NCI-H1105 (cell line): ENCODE measurements at regions not wholly inside any gene's neighbourhood (a gene's known extent, or its start where the extent isn't known, plus 50 kb on each side); places are given as distances from the start of the nearest gene placed in this dataset.
"Not testable (repeated sequence)": the region's sequence is repeated elsewhere in the genome, so short reads cannot be mapped to it uniquely, and the experiment has no call there.

Experiments
- DNase-seq: peaks from one replicate; lab custom pipeline; 2025; lab: John Stamatoyannopoulos, UW

DNA sequence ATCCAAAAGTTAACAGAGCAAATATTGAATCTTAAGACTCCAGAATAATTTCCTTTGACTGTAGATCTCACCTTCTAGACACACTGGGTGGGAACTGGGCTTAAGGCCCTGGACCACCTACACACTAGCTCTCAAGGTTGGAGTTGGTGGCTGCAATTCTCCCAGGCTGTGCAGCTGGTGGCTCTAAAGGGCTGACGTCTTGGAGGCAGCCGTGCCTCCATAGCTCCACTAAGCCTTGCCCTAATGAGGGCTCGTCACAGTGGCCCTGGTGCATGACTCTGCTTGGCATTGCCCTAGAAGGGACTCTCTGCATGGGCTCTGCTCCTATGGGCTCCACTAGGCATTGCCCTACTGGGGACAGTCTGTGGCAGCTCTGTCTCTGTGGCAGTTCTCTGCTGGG, 1005.2 kb downstream of the CCSER2 start:
- no peak for DNase-seq

DNA sequence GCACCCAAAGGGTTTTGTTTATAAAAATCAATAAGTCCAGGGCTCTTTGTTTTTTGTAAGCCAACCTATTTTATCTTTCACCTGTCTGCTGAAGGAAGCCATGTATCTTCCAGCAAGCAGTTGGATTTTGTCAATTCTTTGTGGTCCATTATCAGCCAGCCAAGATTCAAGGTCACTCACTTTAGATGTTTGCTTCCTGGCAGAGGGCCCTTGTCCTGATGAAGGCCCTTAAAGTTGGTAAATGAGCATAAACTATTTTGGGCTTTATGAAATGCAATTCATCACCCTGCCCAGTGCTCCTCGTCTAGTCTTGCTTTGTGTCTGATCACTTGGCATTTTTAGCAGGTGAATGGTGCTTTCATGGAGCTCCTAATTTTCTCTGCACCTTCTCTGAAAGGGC, 1004.2 kb downstream of the GRID1 start:
- no peak for DNase-seq

DNA sequence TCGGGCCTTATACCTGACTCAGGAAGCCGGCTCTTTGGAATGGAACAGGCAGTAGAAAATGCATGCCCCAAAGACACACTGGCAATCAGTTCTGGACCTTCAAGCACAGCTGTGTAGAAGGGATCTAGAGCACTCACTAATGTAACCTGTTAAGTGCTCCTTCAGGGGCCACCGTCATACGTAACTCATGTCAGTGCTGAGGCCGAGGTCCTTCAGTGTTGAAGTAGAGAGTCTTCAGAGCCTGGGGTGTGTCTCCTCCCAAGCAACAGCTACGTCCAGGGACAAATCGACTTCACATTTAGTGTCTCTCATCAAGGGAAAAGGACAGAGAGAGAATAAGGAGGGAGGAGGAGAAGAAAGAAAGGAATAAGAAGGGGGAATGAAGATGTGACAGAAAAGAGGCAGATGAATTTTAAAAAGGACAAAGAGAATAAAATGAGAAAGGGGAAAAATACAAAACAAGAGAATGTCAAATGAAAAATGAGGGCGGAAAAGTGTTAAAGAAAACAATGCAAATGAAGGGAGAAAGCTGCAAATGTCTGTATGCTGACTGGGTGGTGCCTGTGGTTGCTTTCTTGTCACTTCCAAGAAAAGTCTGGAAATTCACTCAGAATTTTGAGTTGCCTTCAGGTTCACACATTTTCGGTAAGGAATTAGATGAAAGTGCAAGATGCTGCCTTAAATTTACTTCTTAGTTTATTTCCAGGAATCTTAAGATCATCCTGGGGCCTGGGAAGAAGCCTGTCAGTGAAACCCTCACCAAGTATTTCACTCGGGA, 989.4 kb downstream of the GRID1 start:
- DNase-seq: no peak

DNA sequence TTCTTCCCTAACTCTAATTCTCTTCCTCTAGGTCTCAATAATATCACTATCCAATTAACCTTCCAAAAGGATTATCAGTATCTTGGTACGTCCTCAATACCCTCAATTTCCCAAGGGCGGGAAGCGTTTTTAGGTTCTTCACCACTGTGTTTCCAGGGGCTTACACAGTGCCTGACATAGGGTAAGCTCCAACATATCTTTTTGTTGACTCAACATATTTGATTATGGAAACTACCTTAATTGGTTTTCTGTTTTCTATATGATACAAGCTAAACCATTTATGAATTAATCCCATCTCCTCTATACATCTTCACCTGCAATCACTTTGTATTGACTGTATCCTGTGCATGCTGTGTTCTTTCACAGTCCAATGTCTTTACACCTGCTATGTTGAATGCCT, 987.3 kb downstream of the GRID1 start:
- DNase-seq: no peak

DNA sequence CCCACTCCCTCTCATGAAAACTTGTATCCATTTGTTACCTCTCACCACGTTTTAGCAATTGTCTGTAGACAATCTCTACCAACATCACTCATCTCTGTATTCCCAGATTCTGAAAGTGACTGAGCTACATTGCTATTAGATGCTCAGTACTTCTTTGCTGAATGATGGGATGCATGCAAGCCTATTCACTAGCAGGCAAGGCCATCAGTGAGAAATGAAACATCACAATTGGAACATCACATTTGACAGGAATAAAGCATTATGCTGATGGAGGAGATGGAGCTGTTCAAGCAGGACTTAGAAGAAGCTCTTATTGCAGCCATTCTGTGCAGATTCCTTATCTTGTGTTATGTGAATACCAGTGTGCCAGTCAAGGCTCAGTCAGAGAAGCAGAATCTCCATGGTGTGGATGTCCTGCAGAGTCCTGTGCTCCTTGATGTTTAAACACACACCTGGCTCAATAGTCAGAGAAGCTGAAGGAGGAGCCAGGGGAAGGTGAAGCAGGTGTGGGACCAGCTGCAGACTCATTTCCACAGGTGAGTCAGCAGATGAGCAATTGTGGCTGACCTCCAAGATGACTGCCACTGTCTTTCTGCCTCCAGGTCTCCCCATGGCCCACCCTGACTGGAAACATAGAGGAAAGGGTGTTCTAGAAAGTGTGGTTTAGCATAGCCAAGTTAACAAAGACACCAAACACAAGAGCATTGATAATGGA, 965.5 kb downstream of the GRID1 start:
- no peak for DNase-seq

DNA sequence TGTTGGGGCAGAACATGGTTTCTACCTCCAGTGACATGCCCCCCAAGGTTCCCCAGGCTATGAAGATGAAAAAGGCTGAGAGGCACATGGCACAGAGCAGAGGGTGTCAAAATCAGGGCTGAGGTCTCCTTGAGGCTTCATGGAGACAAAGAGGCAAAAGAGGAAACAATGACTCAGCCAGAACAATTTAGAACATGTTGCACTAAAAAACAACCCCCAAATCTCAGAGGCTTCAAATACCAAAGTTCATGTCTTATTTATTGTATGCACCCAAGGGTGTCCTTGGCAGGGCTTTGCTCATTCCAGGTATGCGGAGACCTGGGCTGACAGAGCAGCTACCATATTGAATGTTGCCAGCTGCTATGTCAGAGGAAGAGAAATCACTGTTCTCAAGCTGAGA, 964.1 kb downstream of the GRID1 start:
- no peak for DNase-seq

DNA sequence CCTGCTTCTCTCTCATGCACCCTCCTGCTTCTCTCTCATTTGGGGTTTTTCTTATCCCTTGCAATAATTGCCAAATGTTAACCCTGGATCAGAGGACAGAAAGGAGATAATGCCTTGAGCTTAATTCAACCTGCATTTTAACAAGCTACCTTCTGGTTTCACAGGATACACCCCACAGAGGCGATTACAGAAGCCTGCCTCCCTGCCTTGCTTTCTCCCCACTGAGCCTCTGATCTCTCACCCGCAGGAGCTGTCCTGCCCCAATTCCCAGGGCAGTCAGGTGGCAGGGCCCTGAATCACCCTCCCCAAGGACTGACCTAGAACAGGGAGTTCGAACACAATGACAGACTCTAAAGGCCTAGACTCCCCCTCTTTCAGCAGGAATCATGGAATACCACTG, 959.5 kb downstream of the GRID1 start:
- no peak for DNase-seq

DNA sequence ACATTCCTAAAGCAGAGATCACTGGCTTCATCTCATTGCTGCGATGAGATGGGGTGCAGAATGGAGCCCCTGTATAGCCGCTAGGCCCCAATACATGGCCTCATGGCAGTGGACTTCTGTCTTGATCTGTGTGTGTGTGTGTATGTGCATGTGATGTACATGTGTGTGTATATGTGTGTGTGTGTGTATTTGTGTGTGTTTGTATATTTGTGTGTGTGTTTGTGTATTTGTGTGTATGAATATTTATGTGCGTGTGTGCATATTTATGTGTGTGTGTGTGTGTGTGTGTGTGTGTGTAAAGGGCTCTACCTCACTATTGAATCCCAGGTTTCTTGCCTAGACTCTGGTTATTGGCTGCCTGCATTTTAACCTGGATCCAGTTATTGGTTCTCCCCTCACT, 958.2 kb downstream of the GRID1 start:
- no peak for DNase-seq

DNA sequence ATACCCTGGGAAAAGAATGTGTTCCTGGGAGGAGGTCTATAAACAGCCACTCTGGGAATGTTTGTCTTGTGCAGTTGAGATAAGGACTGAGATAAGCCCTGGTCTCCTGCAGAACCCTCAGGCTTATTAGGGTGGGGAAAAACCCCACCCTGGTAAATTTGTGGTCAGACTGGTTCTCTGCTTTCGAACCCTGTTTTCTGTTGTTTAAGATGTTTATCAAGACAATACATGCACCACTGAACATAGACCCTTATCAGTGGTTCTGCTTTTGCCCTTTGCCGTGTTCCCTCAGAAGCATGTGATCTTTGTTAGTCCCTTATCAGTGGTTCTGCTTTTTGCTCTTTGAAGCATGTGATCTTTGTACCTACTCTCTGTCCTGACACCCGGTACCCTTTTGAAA, 956.0 kb downstream of the GRID1 start:
- not testable (repeated sequence) for DNase-seq

DNA sequence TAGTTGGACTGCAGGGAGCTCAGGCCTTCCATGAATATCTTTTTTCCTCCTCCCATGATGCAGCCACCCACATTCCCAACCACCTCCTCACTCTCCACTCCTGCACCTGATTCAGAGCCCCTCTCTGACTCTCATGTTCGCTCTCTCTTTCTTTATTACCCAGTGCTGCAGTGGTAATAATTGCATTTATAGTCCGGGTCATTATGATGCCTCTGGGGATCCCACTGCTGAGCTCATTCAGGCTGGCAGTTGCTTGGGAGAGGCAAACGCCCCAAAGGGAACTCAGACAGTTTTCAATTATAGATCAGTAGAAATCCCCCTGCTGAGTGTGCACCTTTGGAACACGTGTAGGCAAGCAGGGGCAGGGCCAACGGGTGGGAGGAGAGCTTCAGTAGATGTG, 953.0 kb downstream of the GRID1 start:
- DNase-seq: no peak

DNA sequence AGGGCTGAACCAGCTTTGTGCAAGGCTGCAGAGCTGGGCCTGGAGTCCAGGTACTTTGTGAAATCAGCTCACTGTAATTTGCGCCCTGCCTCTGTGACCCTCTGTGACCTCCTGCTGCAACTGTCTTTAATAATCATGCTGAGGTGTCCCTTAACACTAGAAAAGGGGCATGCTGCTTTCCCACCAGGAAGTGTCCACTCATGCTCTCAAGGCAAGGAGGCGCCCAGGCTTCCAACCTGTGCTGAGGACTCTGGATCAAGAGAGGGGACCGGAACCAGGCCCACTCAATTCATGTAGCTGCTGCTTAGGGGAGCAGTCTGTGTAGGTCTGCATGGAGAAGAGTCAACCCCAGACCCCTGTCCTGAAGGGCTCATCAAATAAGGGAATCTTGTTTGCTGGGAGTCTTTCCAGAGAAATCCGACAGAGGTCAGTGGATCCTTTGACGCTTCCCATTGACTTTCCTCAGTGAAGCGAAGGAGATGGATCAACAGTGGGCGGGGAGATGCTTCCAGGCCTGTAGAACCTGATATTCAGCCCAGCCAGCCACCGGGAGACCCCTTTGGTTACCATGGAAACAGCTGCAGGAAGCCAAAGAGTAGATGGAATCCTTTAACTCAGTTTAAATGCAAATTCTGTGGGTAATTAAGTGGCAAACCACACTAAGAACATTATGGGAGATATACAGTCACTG, 945.9 kb downstream of the GRID1 start:
- no peak for DNase-seq

DNA sequence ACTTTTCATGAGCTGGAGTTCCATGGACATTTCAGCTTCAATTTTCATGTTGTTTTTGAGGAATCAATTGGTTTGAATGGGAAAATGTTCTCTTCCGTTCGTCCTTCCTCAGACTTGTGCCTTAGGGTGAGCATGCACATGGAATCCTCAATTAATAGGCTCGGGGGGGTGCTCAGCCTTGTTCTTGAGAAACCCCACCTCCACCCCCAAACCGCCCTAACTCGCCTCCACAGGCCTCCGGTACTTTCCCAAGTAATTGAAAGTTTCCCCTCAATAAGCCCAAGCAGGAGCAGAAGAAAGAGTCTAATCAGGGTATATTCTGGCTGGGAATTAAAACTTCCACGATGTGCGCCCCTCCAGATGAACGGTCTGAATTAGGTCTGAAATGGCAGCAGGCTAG, 945.2 kb downstream of the GRID1 start:
- no peak for DNase-seq

DNA sequence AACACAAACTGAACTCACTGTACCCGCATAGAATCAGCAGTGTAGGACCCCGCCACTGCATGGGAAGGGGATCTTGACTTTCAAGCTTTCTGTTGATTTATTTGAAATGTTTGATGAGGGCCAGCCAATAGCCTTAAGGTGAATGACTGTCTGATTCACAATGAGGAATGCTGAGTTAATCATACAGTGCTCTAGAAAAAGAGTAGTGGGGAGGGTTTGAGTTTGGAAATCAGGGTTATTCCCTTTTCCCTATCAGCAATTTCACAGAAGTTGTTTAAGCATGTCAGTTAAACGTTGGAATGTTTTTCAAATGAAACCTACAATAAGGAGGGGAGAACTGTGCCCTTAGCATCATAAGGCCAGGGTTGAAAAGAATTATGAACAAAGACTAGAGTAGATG, 937.5 kb downstream of the GRID1 start:
- DNase-seq: no peak

DNA sequence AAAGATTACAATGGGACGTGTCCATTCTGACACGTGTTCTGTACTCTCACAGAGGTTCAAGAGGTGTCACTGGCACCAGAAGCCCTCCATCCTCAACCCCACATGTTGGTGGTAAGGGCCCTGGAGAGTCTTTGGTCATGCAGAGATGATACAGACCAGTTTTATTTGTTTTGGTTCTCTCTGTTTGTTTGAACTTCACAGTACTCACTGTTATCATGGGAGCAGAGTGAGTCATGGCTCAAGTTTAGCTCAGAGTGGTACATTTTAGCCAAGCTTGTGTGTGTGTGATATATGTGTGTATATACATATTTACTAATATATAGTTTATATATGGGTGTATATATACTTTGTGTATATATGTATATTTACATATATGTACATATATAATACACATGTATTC, 935.6 kb downstream of the GRID1 start:
- no peak for DNase-seq

DNA sequence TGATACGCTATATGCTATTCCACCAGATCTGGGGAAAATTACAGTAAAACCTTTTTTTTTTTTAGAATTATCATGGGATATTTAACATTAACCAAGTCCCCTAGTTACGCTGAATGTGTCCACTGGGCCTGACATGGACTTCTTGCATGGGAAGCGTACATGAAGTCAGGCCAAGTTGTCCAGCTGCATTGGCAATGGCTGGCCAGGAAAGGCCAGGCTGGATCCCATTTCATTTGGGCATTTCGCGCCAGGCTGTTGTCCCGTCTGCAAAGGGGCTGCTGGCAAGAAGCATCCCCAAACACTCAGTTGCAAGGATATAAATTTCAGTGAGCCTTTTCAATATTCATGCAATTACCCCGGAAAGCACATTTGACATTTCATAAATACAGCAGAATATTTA, 933.3 kb downstream of the GRID1 start:
- no peak for DNase-seq

DNA sequence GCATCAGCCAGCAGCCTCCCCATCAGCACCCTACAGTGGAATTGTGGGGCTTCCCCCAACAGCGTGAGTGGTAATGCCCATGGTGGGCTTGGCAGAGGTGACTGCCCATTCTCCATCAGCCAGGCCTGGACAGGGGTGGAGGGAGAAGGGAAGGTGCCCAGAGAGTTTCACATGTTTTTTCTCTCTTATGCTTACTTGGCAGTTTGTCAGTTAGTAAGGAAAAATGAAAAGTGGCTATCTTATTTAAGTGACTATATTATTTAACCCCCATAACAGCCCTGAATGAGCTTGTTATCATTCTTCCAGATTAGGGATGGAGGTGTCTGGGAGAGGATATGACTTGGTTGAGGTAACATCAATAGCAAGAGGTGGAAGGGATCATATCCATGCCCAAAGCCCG, 921.7 kb downstream of the GRID1 start:
- DNase-seq: no peak

DNA sequence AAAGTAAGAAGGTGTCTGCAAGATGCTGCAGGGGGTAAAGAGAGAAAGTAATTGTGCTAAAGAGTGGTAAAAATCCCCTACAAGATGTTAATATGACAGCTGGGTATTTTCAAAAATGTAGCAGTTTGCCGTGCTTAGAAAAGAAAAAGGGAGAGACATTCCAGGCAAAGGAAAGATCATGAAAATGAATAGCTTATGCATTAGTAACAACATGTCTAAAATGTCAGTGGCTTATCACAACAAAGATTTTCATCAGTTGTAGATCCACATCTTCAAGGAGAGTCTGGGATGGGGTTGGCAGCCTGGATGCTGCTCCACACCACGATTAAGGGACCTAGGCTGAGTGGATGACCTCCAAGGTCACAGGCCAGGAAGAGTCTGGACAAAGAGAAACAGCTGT, 920.9 kb downstream of the GRID1 start:
- DNase-seq: no peak

DNA sequence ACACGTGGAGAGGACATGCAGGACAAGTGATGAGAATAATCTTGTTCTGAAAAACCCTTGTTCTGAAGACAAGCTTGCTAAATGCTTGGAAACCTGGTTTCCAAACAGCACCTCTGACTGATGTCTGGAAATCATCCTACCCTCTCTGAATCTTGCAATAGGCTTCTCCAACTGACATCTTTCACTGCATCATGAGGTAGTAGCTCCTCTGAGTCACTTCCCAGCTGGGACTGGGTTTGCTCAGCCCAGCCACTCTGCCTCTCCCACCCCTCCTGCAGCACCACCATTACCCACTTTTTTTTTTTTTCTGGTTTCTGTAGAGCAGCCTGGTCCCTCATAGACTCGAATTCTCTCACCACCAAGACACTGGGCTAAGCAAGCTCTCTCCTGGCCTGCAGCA, 919.8 kb downstream of the GRID1 start:
- DNase-seq: no peak

DNA sequence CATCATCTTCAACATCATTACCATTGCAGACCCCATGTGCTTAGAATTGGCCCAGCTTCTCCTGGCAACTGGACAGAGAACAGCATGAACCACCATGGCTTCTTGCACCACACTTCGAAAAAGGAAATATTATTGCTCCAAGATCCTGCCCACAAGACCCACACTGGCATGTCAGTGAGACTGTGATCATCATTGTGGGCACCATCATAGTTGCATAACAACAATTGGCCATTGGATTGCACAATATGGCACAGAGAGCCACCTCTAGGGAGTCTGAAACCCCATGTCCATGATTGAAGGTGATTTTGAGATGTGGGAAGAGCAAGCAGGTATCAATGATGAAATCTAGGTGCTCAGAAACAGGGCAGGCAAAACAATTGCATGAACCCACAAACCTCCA, 918.9 kb downstream of the GRID1 start:
- DNase-seq: no peak

DNA sequence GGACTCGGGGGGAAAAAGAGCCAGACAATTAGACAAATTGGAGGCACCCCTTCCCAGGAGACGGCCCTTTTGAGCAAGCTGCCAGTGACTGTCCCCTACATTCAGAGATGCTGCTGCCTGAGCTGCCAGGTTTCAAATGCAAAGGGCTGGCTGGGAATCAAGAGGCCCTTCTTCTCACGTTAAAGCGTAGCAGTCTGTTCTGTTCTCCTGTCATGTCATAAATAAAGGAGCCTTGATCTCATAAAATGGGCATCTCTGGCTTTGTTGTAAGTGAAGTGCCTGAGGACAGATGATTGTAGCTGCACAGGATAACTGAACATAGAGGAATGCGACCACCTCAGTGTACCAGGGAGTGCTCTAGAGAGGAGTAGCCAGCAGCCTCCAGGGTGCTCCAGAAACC, 917.9 kb downstream of the GRID1 start:
- no peak for DNase-seq

DNA sequence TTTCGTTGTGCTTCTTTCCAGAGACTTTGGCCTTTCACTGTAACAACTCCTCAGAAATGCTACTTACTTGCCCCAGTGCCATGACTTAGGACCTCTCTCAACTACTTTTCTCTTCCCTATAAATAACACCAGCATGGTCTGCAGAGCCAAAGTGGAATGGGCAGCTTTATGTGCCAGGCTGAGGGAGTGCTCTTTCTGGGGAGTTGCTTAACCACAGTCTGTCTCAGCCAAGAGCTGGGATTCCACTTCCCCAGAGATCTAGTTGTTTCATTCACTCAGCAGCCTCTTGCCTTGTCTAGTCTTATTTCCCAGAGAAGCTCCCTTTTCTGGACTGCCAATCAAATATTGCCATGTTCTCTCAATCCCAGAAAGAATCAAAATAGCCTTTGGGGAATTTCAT, 912.2 kb downstream of the GRID1 start:
- no peak for DNase-seq

DNA sequence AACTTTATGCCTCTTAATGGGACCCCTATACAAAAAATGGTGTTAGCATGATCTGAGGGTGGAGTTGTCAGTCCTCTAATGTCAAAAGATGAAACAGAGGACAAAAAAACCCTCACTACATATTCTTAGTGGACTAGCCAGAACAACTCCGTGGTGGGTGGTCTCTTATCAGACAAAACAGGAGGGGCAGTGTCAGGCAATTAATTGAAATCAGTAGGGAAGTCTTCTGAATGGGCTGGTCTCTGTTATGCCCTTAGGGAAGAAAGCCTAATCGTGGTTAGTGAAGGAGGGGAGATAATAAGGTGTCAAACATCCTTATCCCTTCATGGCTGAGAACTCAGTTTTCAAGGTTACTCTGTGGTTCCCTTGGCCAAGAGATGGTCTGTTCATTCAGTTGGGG, 909.4 kb downstream of the GRID1 start:
- no peak for DNase-seq

DNA sequence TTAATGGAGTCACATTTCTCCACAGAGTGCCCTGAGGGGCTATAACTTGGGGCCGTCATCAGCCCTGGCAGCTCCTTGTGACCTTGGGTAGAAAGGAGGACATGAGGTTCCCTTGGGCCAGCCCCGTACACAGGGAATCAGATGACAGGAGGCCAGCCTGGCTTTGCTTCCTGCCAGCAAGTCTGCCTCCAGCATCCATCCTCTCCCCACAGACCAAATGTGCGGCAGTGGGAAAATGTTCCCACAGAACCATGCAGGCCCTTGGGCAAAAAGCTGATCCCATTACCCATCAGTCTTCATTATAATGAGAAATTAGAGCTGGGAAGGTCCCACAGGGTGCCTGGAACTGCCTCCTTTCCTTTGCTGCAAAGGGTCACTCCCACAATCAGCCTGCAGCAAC, 908.3 kb downstream of the GRID1 start:
- DNase-seq: no peak
